Peyer's patch (tissue), 4 donors: ENCODE measurements at regions not wholly inside any gene's neighbourhood (a gene's known extent, or its start where the extent isn't known, plus 50 kb on each side); places are given as distances from the start of the nearest gene placed in this dataset.

Source experiments
- CTCF ChIP-seq, 6 experiments: fragments of 450-650 bp in 4 of 6; fragments of 200-600 bp in 2 of 6; sonication (generic) in 1 of 6; IDR thresholded peaks; one replicate each; pipeline ENCODE4 v1.5.1; 2017 to 2019; ENCODE audit warnings: antibody characterized with exemption in 6 of 6, mild to moderate bottlenecking in 3 of 6, moderate library complexity in 1 of 6
- POLR2A ChIP-seq, 2 donors: fragments of 450-650 bp; IDR thresholded peaks; one replicate each; pipeline ENCODE4 v1.5.1; 2017; ENCODE audit warnings: antibody characterized with exemption in 2 of 2, mild to moderate bottlenecking in 2 of 2, moderate library complexity in 2 of 2

DNA sequence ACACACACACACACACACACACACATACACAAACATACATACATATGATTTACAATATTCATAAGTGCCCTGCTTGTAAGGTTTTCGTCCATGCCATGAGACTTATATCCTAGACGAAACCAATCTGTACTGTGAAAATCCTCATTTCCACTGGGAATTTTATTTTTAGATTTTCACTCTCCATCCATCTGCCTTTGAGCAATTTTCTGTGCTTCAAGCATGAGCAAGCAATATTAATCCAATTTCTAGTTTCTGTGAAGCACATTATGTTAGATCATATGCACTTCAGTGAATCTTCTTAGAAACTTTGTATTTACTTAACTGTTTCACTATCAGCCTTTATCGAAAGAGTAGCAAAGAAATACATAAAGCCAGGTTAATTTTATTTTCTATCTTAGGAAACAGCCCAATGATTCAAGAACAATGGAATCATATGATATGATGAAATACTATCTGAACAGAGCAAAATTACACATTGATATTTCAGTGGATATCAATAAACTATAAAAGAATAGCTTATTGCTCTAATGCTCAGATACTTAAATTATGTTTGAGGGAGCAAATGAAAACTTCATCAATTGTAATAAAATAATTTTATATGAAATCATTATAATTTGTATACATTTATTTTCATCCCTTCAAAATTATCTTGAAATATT is 1100.7 kb upstream of the MIR17HG start:
- TF ChIP-seq CTCF (IDR thresholded peaks at IDR 0.05) = no peak
- TF ChIP-seq POLR2A (IDR thresholded peaks at IDR 0.05) = no peak
